H1 (cell line): ENCODE measurements at regions not wholly inside any gene's neighbourhood (a gene's known extent, or its start where the extent isn't known, plus 50 kb on each side); places are given as distances from the start of the nearest gene placed in this dataset.

Source experiments
- CTCF ChIA-PET: fragments of 300-600 bp; sonication (Branson Sonifier 250); formaldehyde crosslinking; loops from one replicate; lab custom pipeline; 2021; ENCODE audit not compliant: partially characterized antibody; lab: Charles Lee
- POLR2A ChIA-PET: fragments of 300-600 bp; sonication (Branson Sonifier 250); formaldehyde crosslinking; loops from one replicate; lab custom pipeline; 2021; ENCODE audit warnings: inconsistent platforms; ENCODE audit not compliant: partially characterized antibody; lab: Charles Lee
- DNase-seq, 2 experiments: peaks; one replicate each; pipeline versions ENCODE4 v3.0.0 to v3.0.0-alpha.2; 2010 to 2022; ENCODE audit warnings: low spot score in 2 of 2, low read depth in 1 of 2, mixed read lengths in 1 of 2
- FAIRE-seq: peaks from 2 replicates; lab custom pipeline; 2011; peaks lifted over from hg19 to GRCh38; lab: Jason Lieb, UNC
- H2AFZ ChIP-seq: 2 replicates; pipeline ENCODE4 v1.8.1; 2012; ENCODE audit warnings: low read length, inconsistent platforms
- H2AK5ac ChIP-seq: 2 replicates; pipeline ENCODE4 v1.6.1; 2013; ENCODE audit warnings: low read depth, low read length
- H2BK120ac ChIP-seq: replicated peaks from 2 replicates; pipeline ENCODE3; 2013; ENCODE audit warnings: low read depth, low read length, inconsistent platforms
- H2BK12ac ChIP-seq: 2 replicates; pipeline ENCODE4 v1.6.1; 2013; ENCODE audit warnings: low read depth, low read length
- H2BK15ac ChIP-seq: 2 replicates; pipeline ENCODE4 v1.6.1; 2013; ENCODE audit warnings: low read length
- H2BK20ac ChIP-seq: 2 replicates; pipeline ENCODE4 v1.6.1; 2013; ENCODE audit warnings: low read length
- H2BK5ac ChIP-seq: 2 replicates; pipeline ENCODE4 v1.6.1; 2013; ENCODE audit warnings: low read depth, low read length
- H3K14ac ChIP-seq: 2 replicates; pipeline ENCODE4 v1.6.1; 2013; ENCODE audit warnings: inconsistent platforms; ENCODE audit not compliant: insufficient read length
- H3K18ac ChIP-seq: 2 replicates; pipeline ENCODE4 v1.6.1; 2013; ENCODE audit warnings: low read length; ENCODE audit errors: extremely low read depth
- H3K23ac ChIP-seq: 2 replicates; pipeline ENCODE4 v1.6.1; 2013; ENCODE audit warnings: inconsistent platforms; ENCODE audit not compliant: insufficient read length
- H3K23me2 ChIP-seq: 2 replicates; pipeline ENCODE4 v1.6.1; 2013; ENCODE audit warnings: low read depth, low read length
- H3K27ac ChIP-seq: 2 replicates; pipeline ENCODE4 v1.6.1; 2011; ENCODE audit warnings: low read depth, low read length, inconsistent platforms
- H3K27me3 ChIP-seq, 4 experiments: replicated peaks in 1 of 4; 1 replicate in 1 of 4; 2 replicates in 3 of 4; pipeline versions ENCODE4 v1.6.1 to v1.8.1; 2011 to 2013; ENCODE audit warnings: low read length in 3 of 4, mild to moderate bottlenecking in 3 of 4, inconsistent platforms in 2 of 4, mixed read lengths in 2 of 4, moderate library complexity in 1 of 4; ENCODE audit not compliant: control insufficient read depth in 3 of 4, insufficient read depth in 3 of 4; ENCODE audit errors: extremely low read depth in 1 of 4
- H3K36me3 ChIP-seq, 4 experiments: 2 replicates each; pipeline versions ENCODE4 v1.6.1 to v1.8.1; 2011 to 2013; ENCODE audit warnings: mild to moderate bottlenecking in 4 of 4, low read length in 3 of 4, moderate library complexity in 2 of 4, control low read depth in 1 of 4, inconsistent platforms in 1 of 4; ENCODE audit not compliant: insufficient read depth in 4 of 4, control insufficient read depth in 2 of 4
- H3K4ac ChIP-seq: replicated peaks from 2 replicates; pipeline ENCODE3; 2013; ENCODE audit warnings: low read length, low read depth, mixed read lengths, inconsistent platforms; ENCODE audit not compliant: insufficient read length
- H3K4me1 ChIP-seq, 4 experiments: replicated peaks in 1 of 4; 1 replicate in 1 of 4; 2 replicates in 3 of 4; pipeline versions ENCODE4 v1.6.1 to v1.8.1; 2011 to 2013; ENCODE audit warnings: low read length in 3 of 4, inconsistent platforms in 2 of 4, mixed read lengths in 1 of 4; ENCODE audit not compliant: insufficient read depth in 4 of 4, control insufficient read depth in 3 of 4
- H3K4me2 ChIP-seq, 2 experiments: 2 replicates each; pipeline versions ENCODE4 v1.6.1 to v1.8.1; 2011 to 2013; ENCODE audit warnings: low read depth in 2 of 2, low read length in 2 of 2, control low read depth in 1 of 2, inconsistent platforms in 1 of 2, mild to moderate bottlenecking in 1 of 2; ENCODE audit not compliant: insufficient read depth in 1 of 2
- H3K4me3 ChIP-seq, 4 experiments: fragments of 200-600, 300-600 bp in 1 of 4; sonication (generic), shearing (Covaris generic), sonication (Bioruptor Twin) in 1 of 4; 2 replicates each; pipeline versions ENCODE4 v1.5.1 to v1.8.1; 2011 to 2016; ENCODE audit warnings: low read length in 4 of 4, low read depth in 3 of 4, control low read depth in 2 of 4, inconsistent platforms in 2 of 4, mild to moderate bottlenecking in 2 of 4, mixed read lengths in 1 of 4, moderate library complexity in 1 of 4; ENCODE audit not compliant: insufficient read depth in 2 of 4; ENCODE audit errors: extremely low read depth in 1 of 4
- H3K56ac ChIP-seq: replicated peaks from 2 replicates; pipeline ENCODE3; 2013; ENCODE audit warnings: low read depth, mild to moderate bottlenecking, mixed read lengths, low read length, inconsistent platforms; ENCODE audit not compliant: insufficient read length
- H3K79me1 ChIP-seq: 2 replicates; pipeline ENCODE4 v1.6.1; 2013; ENCODE audit warnings: low read depth, low read length, control low read depth
- H3K79me2 ChIP-seq, 2 experiments: 2 replicates each; pipeline versions ENCODE4 v1.6.1 to v1.8.1; 2012 to 2013; ENCODE audit warnings: low read length in 2 of 2, mild to moderate bottlenecking in 2 of 2, inconsistent platforms in 1 of 2; ENCODE audit not compliant: insufficient read depth in 2 of 2, control insufficient read depth in 1 of 2
- H3K9ac ChIP-seq, 4 experiments: replicated peaks in 1 of 4; 1 replicate in 1 of 4; 2 replicates in 3 of 4; pipeline versions ENCODE4 v1.6.1 to v1.8.1; 2011 to 2013; ENCODE audit warnings: low read depth in 3 of 4, low read length in 3 of 4, control low read depth in 2 of 4, mild to moderate bottlenecking in 2 of 4, moderate library complexity in 2 of 4, inconsistent platforms in 1 of 4; ENCODE audit errors: extremely low read depth in 1 of 4
- H3K9me3 ChIP-seq, 2 experiments: 2 replicates each; pipeline versions ENCODE4 v1.6.1 to v1.8.1; 2012 to 2013; ENCODE audit warnings: mild to moderate bottlenecking in 2 of 2, moderate library complexity in 2 of 2, control low read depth in 1 of 2, inconsistent platforms in 1 of 2, low read depth in 1 of 2, low read length in 1 of 2, mixed read lengths in 1 of 2; ENCODE audit not compliant: insufficient read depth in 2 of 2
- H4K20me1 ChIP-seq, 2 experiments: replicated peaks in 1 of 2; 2 replicates each; pipeline versions ENCODE3 to v1.8.1; 2011 to 2013; ENCODE audit warnings: inconsistent platforms in 2 of 2, low read length in 2 of 2, mild to moderate bottlenecking in 1 of 2; ENCODE audit not compliant: insufficient read depth in 2 of 2, control insufficient read depth in 1 of 2
- H4K5ac ChIP-seq: 2 replicates; pipeline ENCODE4 v1.6.1; 2013; ENCODE audit warnings: low read length, low read depth, mixed read lengths, inconsistent platforms; ENCODE audit not compliant: insufficient read length
- H4K8ac ChIP-seq: 2 replicates; pipeline ENCODE4 v1.8.0; 2013; ENCODE audit warnings: mild to moderate bottlenecking, moderate library complexity, low read length, inconsistent platforms; ENCODE audit not compliant: insufficient read depth; ENCODE audit errors: extremely low read depth
- H4K91ac ChIP-seq: replicated peaks from 2 replicates; pipeline ENCODE3; 2013; ENCODE audit warnings: low read length, mixed read lengths, inconsistent platforms; ENCODE audit not compliant: insufficient read length
- ASH2L ChIP-seq: fragments of 200-600, 300-600 bp; sonication (generic); IDR thresholded peaks from one replicate; pipeline ENCODE4 v1.7.1; 2017; ENCODE audit warnings: low read length
- ATF3 ChIP-seq: IDR thresholded peaks from 2 replicates; pipeline ENCODE4 v1.6.1; 2011; ENCODE audit warnings: low read depth, mild to moderate bottlenecking, low read length; ENCODE audit not compliant: insufficient read depth
- CHD2 ChIP-seq: IDR thresholded peaks from 2 replicates; pipeline ENCODE4 v1.6.1; 2012; ENCODE audit warnings: low read length, improper control_type of control experiment
- GTF2F1 ChIP-seq: IDR thresholded peaks from 2 replicates; pipeline ENCODE4 v1.6.1; 2012; ENCODE audit warnings: low read depth, low read length, improper control_type of control experiment, borderline replicate concordance
- HDAC6 ChIP-seq: IDR thresholded peaks from one replicate; pipeline ENCODE4 v1.7.1; 2012; ENCODE audit warnings: low read depth, mild to moderate bottlenecking, inconsistent platforms, low read length, moderate library complexity
- KDM5A ChIP-seq: fragments of 200-600 bp; IDR thresholded peaks from 2 replicates; pipeline ENCODE4 v1.7.1; 2012; ENCODE audit warnings: mild to moderate bottlenecking, low read length, inconsistent platforms, mixed read lengths
- RNF2 ChIP-seq: fragments of 200-900, 300-1000 bp; sonication (generic); IDR thresholded peaks from 2 replicates; pipeline ENCODE4 v1.7.1; 2016; ENCODE audit warnings: borderline replicate concordance, low read depth, mild to moderate bottlenecking, antibody characterized with exemption, low read length; ENCODE audit not compliant: poor library complexity, severe bottlenecking; ENCODE audit errors: missing control alignments
- RXRA ChIP-seq: IDR thresholded peaks from 2 replicates; pipeline ENCODE4 v1.6.1; 2011; ENCODE audit warnings: low read depth, mild to moderate bottlenecking, low read length, moderate library complexity; ENCODE audit not compliant: insufficient read depth
- SIX5 ChIP-seq: IDR thresholded peaks from 2 replicates; pipeline ENCODE4 v1.6.1; 2011; ENCODE audit warnings: mild to moderate bottlenecking, low read depth, low read length
- SRF ChIP-seq: IDR thresholded peaks from 2 replicates; pipeline ENCODE4 v1.6.1; 2011; ENCODE audit warnings: mild to moderate bottlenecking, low read depth, low read length, moderate library complexity
- TEAD4 ChIP-seq: IDR thresholded peaks from 2 replicates; pipeline ENCODE4 v1.6.1; 2012; ENCODE audit warnings: low read depth, low read length, inconsistent platforms, mixed read lengths
- YY1 ChIP-seq: IDR thresholded peaks from 2 replicates; pipeline ENCODE4 v1.6.1; 2011; ENCODE audit warnings: low read depth, mild to moderate bottlenecking, low read length
- ZNF274 ChIP-seq: IDR thresholded peaks from 2 replicates; pipeline ENCODE4 v1.7.0; 2012; ENCODE audit warnings: low read length, borderline replicate concordance; ENCODE audit errors: extremely low read depth
- WGBS, 2 experiments: shearing (Covaris generic) in 1 of 2; methylation state at CpG; one replicate each; pipeline versions ENCODE4 v1.1.6 to v1.1.7; 2013 to 2015; ENCODE audit warnings: low lambda C conversion rate in 2 of 2, mixed read lengths in 2 of 2, inconsistent platforms in 1 of 2, low coverage in 1 of 2, missing lambda C conversion rate in 1 of 2; ENCODE audit not compliant: insufficient replicate concordance in 2 of 2, insufficient coverage in 1 of 2, insufficient read length in 1 of 2; ENCODE audit errors: extremely low coverage in 1 of 2, missing lambda C conversion rate in 1 of 2; 5-methylcytosine and 5-hydroxymethylcytosine counted together
- TF ChIP-seq, protein P1 (sequence below): IDR thresholded peaks from 2 replicates; pipeline ENCODE4 v1.6.1; 2011; ENCODE audit warnings: low read length, improper control_type of control experiment

DNA sequence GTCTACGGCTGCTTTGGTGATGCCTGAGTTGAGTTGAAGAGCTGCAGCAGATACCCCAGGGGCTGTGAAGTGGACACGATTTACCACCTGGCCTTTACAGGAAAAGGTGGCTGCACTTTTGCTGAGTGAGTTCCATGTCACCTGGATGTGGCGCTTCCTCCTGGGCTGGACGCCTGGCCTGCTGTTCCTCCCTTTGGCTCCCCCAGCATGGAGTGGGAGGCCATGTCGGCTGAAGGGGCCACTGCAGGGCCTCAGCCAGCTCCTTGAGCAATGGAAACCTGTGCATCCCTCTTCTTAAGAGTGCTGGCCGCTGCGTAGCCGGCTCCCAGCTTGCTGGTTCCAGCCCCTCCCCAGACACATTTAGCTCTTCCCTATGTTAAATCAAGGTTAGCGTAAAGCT, 221.0 kb downstream of the GLRX3 start:
- ChIA-PET POLR2A (no interaction called here), CTCF (interaction anchor here (0.7 to 1.2 kb wide), 4 partner anchors 9 to 297 kb away, joined by 3 to 5 read pairs (median 4); no protein-coding TSS in a partner anchor)
- Histone ChIP-seq H3K4me1 (0 out of 7 replicates have a peak, but pooled peaks cover 0 to 4% (median 0%) of the 10 kb centered on the region in 4 experiments), H4K5ac (no peak overlapping the region), H4K20me1 (no peaks in the 10 kb centered on the region), H4K8ac (no peak overlapping the region), H4K91ac (no peak overlapping the region), H2BK5ac (no peak overlapping the region), H3K27ac (no peak overlapping the region), H3K79me2 (no peaks in the 10 kb centered on the region), H2BK20ac (no peak overlapping the region), H3K79me1 (no peaks in the 10 kb centered on the region), H3K23me2 (no peaks in the 10 kb centered on the region), H3K9me3 (no peaks in the 10 kb centered on the region), H3K23ac (no peak overlapping the region), H2BK15ac (no peak overlapping the region), H2AFZ (no peak overlapping the region), H3K14ac (no peak overlapping the region), H2BK12ac (no peak overlapping the region), H3K9ac (no peak overlapping the region), H2BK120ac (no peak overlapping the region), H3K36me3 (no peaks in the 10 kb centered on the region), H3K18ac (no peak overlapping the region), H3K56ac (no peak overlapping the region), H3K4me3 (no peak overlapping the region), H2AK5ac (no peak overlapping the region), H3K27me3 (no peaks in the 10 kb centered on the region; a peak in 1 of 7 replicates), H3K4me2 (no peak overlapping the region), H3K4ac (no peak overlapping the region)
- 88% methylated on average over 9 of the region's 9 CpGs; no CpG with 5 or more reads in 1 of the 2 experiments for WGBS, 2 experiments
- no peak for FAIRE-seq
- DNase-seq = no peak
- TF ChIP-seq KDM5A = no peak
- no peak for TF ChIP-seq HDAC6
- TF ChIP-seq RXRA = no peak
- no peak for TF ChIP-seq TEAD4
- TF ChIP-seq, protein P1, sequence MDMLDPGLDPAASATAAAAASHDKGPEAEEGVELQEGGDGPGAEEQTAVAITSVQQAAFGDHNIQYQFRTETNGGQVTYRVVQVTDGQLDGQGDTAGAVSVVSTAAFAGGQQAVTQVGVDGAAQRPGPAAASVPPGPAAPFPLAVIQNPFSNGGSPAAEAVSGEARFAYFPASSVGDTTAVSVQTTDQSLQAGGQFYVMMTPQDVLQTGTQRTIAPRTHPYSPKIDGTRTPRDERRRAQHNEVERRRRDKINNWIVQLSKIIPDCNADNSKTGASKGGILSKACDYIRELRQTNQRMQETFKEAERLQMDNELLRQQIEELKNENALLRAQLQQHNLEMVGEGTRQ = no peak
- TF ChIP-seq RNF2 = no peak
- no peak for TF ChIP-seq GTF2F1
- no peak for TF ChIP-seq ZNF274
- no peak for TF ChIP-seq ATF3
- no peak for TF ChIP-seq ASH2L
- TF ChIP-seq YY1 = no peak
- TF ChIP-seq SIX5 = no peak
- no peak for TF ChIP-seq CHD2
- TF ChIP-seq SRF = no peak
